ENCODE measurements at regions not wholly inside any gene's neighbourhood (a gene's known extent, or its start where the extent isn't known, plus 50 kb on each side); places are given as distances from the start of the nearest gene placed in this dataset.

- no peaks in the 10 kb centered on the region for H3K4me1 ChIP-seq (ENCODE audit: control insufficient read depth, extremely low read depth, insufficient read depth, low read length)
- peaks cover 13% of the 10 kb centered on the region for H3K9me3 ChIP-seq (ENCODE audit: control insufficient read depth, low read depth, low read length)
- H4K20me1 ChIP-seq (ENCODE audit: control insufficient read depth, extremely low read depth, insufficient read depth, low read length) = no peaks in the 10 kb centered on the region
- H3K79me2 ChIP-seq (ENCODE audit: control insufficient read depth, insufficient read depth, low read length) = no peaks in the 10 kb centered on the region
- DNase-seq (ENCODE audit: low read depth, low spot score) = no peak
- no peak overlapping the region for H3K4me3 ChIP-seq (ENCODE audit: control insufficient read depth in 2 of 3, extremely low read depth in 1 of 3, insufficient read depth in 2 of 3, low read depth in 1 of 3, low read length in 3 of 3)
- H3K27me3 ChIP-seq (ENCODE audit: control insufficient read depth, extremely low read depth, insufficient read depth, low read length) = no peaks in the 10 kb centered on the region
- H3K9me1 ChIP-seq (ENCODE audit: control insufficient read depth, extremely low read depth, insufficient read depth, low read length) = no peaks in the 10 kb centered on the region
- H3K27ac ChIP-seq (ENCODE audit: control insufficient read depth, insufficient read depth, low read length) = no peak overlapping the region
- TF ChIP-seq EZH2 (IDR thresholded peaks at IDR 0.05; ENCODE audit: low read length) (no peak), CTCF (optimal IDR thresholded peaks at IDR 0.05 in 1 of 3, IDR thresholded peaks at IDR 0.05 in 1 of 3, conservative IDR thresholded peaks at IDR 0.05 in 1 of 3; ENCODE audit: extremely low read depth in 1 of 3, insufficient read depth in 2 of 3, low read length in 3 of 3) (no peak)
- H2AFZ ChIP-seq (ENCODE audit: control insufficient read depth, low read length) = no peak overlapping the region
- no peak overlapping the region for H3K9ac ChIP-seq (ENCODE audit: control insufficient read depth, extremely low read depth, insufficient read depth, low read length)
- H3K36me3 ChIP-seq (ENCODE audit: control insufficient read depth in 2 of 2, extremely low read depth in 1 of 2, insufficient read depth in 2 of 2, low read length in 2 of 2) = no peaks in the 10 kb centered on the region
- no peak overlapping the region for H3K4me2 ChIP-seq (ENCODE audit: control insufficient read depth, extremely low read depth, insufficient read depth, low read depth, low read length)
- dilution Hi-C loops (cut with MboI; ENCODE audit: extremely low pct_ligation_motif_present, low sequenced_read_pairs) = no loop called here
- FAIRE-seq = no peak
These were observed 225.3 kb downstream of the GLRX3 start for GRCh38 chr10:130361351-130362105.

- dilution Hi-C loops (cut with MboI; ENCODE audit: extremely low pct_ligation_motif_present, low sequenced_read_pairs) = no loop called here
These were observed 226.1 kb downstream of the GLRX3 start for GRCh38 chr10:130362308-130362761.

More at GRCh38 chr10:130362308-130362761, 226.1 kb downstream of the GLRX3 start:
- no peaks in the 10 kb centered on the region for H3K9me1 ChIP-seq (ENCODE audit: control insufficient read depth, extremely low read depth, insufficient read depth, low read length)
- H2AFZ ChIP-seq (ENCODE audit: control insufficient read depth, low read length) = no peak overlapping the region
- no peak overlapping the region for H3K4me3 ChIP-seq (ENCODE audit: control insufficient read depth in 2 of 3, extremely low read depth in 1 of 3, insufficient read depth in 2 of 3, low read depth in 1 of 3, low read length in 3 of 3)
- H3K4me2 ChIP-seq (ENCODE audit: control insufficient read depth, extremely low read depth, insufficient read depth, low read depth, low read length) = no peak overlapping the region
- no peaks in the 10 kb centered on the region for H3K79me2 ChIP-seq (ENCODE audit: control insufficient read depth, insufficient read depth, low read length)
- TF ChIP-seq CTCF (optimal IDR thresholded peaks at IDR 0.05 in 1 of 3, IDR thresholded peaks at IDR 0.05 in 1 of 3, conservative IDR thresholded peaks at IDR 0.05 in 1 of 3; ENCODE audit: extremely low read depth in 1 of 3, insufficient read depth in 2 of 3, low read length in 3 of 3) (no peak), EZH2 (IDR thresholded peaks at IDR 0.05; ENCODE audit: low read length) (no peak)
- FAIRE-seq (no peak), DNase-seq (ENCODE audit: low read depth, low spot score) (no peak)
- H3K36me3 ChIP-seq (ENCODE audit: control insufficient read depth in 2 of 2, extremely low read depth in 1 of 2, insufficient read depth in 2 of 2, low read length in 2 of 2) = no peaks in the 10 kb centered on the region
- H3K27ac ChIP-seq (ENCODE audit: control insufficient read depth, insufficient read depth, low read length) = no peak overlapping the region
- H3K4me1 ChIP-seq (ENCODE audit: control insufficient read depth, extremely low read depth, insufficient read depth, low read length) = no peaks in the 10 kb centered on the region
- H3K27me3 ChIP-seq (ENCODE audit: control insufficient read depth, extremely low read depth, insufficient read depth, low read length) = no peaks in the 10 kb centered on the region
- H3K9me3 ChIP-seq (ENCODE audit: control insufficient read depth, low read depth, low read length) = peaks cover 12% of the 10 kb centered on the region
- no peaks in the 10 kb centered on the region for H4K20me1 ChIP-seq (ENCODE audit: control insufficient read depth, extremely low read depth, insufficient read depth, low read length)
- H3K9ac ChIP-seq (ENCODE audit: control insufficient read depth, extremely low read depth, insufficient read depth, low read length) = no peak overlapping the region
